ENCODE measurements at regions not wholly inside any gene's neighbourhood (a gene's known extent, or its start where the extent isn't known, plus 50 kb on each side); places are given as distances from the start of the nearest gene placed in this dataset.

GRCh38 chr3:13130464-13131193 lies 57.4 kb upstream of the IQSEC1 start:
- TF ChIP-seq ZNF212 (CRISPR knock-in tag; IDR thresholded peaks at IDR 0.05), result no peak
- no peak for TF ChIP-seq FOXJ3 (CRISPR knock-in tag; IDR thresholded peaks at IDR 0.05)
- TF ChIP-seq NFIC (IDR thresholded peaks at IDR 0.05), result no peak
- no peak for TF ChIP-seq BHLHE40 (IDR thresholded peaks at IDR 0.05; ENCODE audit: low read length)
- no peak for TF ChIP-seq ZNF174 (CRISPR knock-in tag; IDR thresholded peaks at IDR 0.05)
- no peak for TF ChIP-seq TCF3 (CRISPR knock-in tag; IDR thresholded peaks at IDR 0.05)
- no peak for TF ChIP-seq TCF7L2 (IDR thresholded peaks at IDR 0.05; ENCODE audit: low read depth, low read length)
- no peak for TF ChIP-seq ZNF408 (CRISPR knock-in tag; IDR thresholded peaks at IDR 0.05; ENCODE audit: low read depth)
- no peak for TF ChIP-seq STAT5B (CRISPR knock-in tag; IDR thresholded peaks at IDR 0.05)
- TF ChIP-seq ZNF511 (CRISPR knock-in tag; IDR thresholded peaks at IDR 0.05), result no peak
- no peak for TF ChIP-seq POLR2AphosphoS5 (IDR thresholded peaks at IDR 0.05; ENCODE audit: control insufficient read depth, insufficient read depth, low read depth, low read length)

All from K562 (cell line).